ENCODE measurements at regions not wholly inside any gene's neighbourhood (a gene's known extent, or its start where the extent isn't known, plus 50 kb on each side); places are given as distances from the start of the nearest gene placed in this dataset.
"Not testable (repeated sequence)": the region's sequence is repeated elsewhere in the genome, so short reads cannot be mapped to it uniquely, and the experiment has no call there.

- H3K36me3 ChIP-seq = no peaks in the 10 kb centered on the region
- H3K27ac ChIP-seq (replicated peaks in 1 of 4) = no peak overlapping the region
- WGBS = 72% methylated on average over 3 of the region's 3 CpGs
- H3K4me1 ChIP-seq = no peaks in the 10 kb centered on the region
- no peak for DNase-seq (ENCODE audit: extremely low spot score)
- TF ChIP-seq CTCF (IDR thresholded peaks at IDR 0.05) (no peak), POLR2AphosphoS5 (IDR thresholded peaks at IDR 0.05) (no peak), EP300 (IDR thresholded peaks at IDR 0.05) (no peak), POLR2A (IDR thresholded peaks at IDR 0.05; ENCODE audit: low read depth) (no peak)
- no peaks in the 10 kb centered on the region for H3K9me3 ChIP-seq
- H3K27me3 ChIP-seq = no peaks in the 10 kb centered on the region
- intact Hi-C loops (cut with DNase I) = no loop called here
- no peak overlapping the region for H3K4me3 ChIP-seq
Measured at GRCh38 chr11:13552784-13553183, 57.0 kb upstream of the PTH start.

GRCh38 chr11:13551834-13552233, 56.0 kb upstream of the PTH start:
- no peaks in the 10 kb centered on the region for H3K4me1 ChIP-seq
- H3K36me3 ChIP-seq = no peaks in the 10 kb centered on the region
- WGBS = 68% methylated on average over 6 of the region's 6 CpGs
- TF ChIP-seq CTCF (IDR thresholded peaks at IDR 0.05) = no peak
- no peak for TF ChIP-seq EP300 (IDR thresholded peaks at IDR 0.05)
- TF ChIP-seq POLR2AphosphoS5 (IDR thresholded peaks at IDR 0.05) = no peak
- TF ChIP-seq POLR2A (IDR thresholded peaks at IDR 0.05; ENCODE audit: low read depth) = no peak
- H3K9me3 ChIP-seq = peaks cover 0 to 3% (median 0%) of the 10 kb centered on the region in 4 donors
- intact Hi-C loops (cut with DNase I) = no loop called here
- no peak overlapping the region for H3K4me3 ChIP-seq
- H3K27ac ChIP-seq (replicated peaks in 1 of 4) = no peak overlapping the region
- no peak for DNase-seq (ENCODE audit: extremely low spot score)
- H3K27me3 ChIP-seq = no peaks in the 10 kb centered on the region

- intact Hi-C loops (cut with DNase I) = no loop called here
- 96% methylated on average over 1 of the region's 1 CpG for WGBS
- H3K4me3 ChIP-seq = no peak overlapping the region
- no peak for DNase-seq (ENCODE audit: extremely low spot score)
- no peak overlapping the region for H3K27ac ChIP-seq (replicated peaks in 1 of 4)
- no peaks in the 10 kb centered on the region for H3K27me3 ChIP-seq
- peaks cover 0 to 13% (median 6%) of the 10 kb centered on the region in 4 donors for H3K9me3 ChIP-seq
- H3K4me1 ChIP-seq = no peaks in the 10 kb centered on the region
- H3K36me3 ChIP-seq = no peaks in the 10 kb centered on the region
- TF ChIP-seq POLR2AphosphoS5 (IDR thresholded peaks at IDR 0.05) (no peak), EP300 (IDR thresholded peaks at IDR 0.05) (no peak), CTCF (IDR thresholded peaks at IDR 0.05) (no peak), POLR2A (IDR thresholded peaks at IDR 0.05; ENCODE audit: low read depth) (no peak)
Measured at GRCh38 chr11:13550761-13551160, 55.0 kb upstream of the PTH start.

GRCh38 chr11:13546092-13546491, 50.3 kb upstream of the PTH start:
- H3K4me3 ChIP-seq; DNase-seq (ENCODE audit: extremely low spot score); H3K27ac ChIP-seq (replicated peaks in 1 of 4); H3K4me1 ChIP-seq; H3K27me3 ChIP-seq; H3K36me3 ChIP-seq; intact Hi-C loops (cut with DNase I): not testable (repeated sequence)
- WGBS = 84% methylated on average over 2 of the region's 2 CpGs
- peaks cover 0 to 19% (median 13%) of the 10 kb centered on the region in 4 donors for H3K9me3 ChIP-seq

All from esophagus muscularis mucosa (tissue), 4 donors.